ENCODE measurements at regions not wholly inside any gene's neighbourhood (a gene's known extent, or its start where the extent isn't known, plus 50 kb on each side); places are given as distances from the start of the nearest gene placed in this dataset.

DNA sequence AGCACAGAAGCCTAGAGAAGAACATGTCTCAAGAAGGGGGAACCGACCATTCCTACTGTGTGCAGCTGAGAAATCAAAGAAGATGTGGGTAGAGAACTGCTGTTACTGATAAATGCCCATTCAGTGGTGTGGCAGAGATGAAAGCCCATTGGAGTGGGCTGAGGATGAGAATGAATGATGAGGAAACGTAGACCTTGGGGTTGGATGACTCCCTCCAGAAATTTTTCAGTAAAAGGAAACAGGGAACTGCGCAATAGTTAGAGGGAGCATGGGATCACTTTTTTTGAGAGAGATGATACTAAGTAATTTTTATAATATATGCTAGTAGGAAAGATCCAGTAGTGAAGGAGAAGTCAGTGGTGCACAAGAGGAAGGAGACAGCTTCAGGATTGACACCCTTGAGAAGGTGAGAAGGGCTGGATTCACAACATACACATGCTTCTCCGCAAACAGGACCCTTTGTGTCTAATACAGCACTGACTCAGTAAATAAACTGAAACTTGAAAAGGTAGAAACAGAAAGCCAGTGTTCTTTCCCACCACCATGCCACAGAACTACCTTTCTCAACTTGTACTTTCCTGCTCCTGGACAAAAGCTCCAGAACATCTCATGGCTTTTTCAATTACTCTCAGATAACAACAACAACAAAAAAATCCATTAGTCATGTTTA, 104.7 kb upstream of the IL6 start:
- no peak for DNase-seq

DNA sequence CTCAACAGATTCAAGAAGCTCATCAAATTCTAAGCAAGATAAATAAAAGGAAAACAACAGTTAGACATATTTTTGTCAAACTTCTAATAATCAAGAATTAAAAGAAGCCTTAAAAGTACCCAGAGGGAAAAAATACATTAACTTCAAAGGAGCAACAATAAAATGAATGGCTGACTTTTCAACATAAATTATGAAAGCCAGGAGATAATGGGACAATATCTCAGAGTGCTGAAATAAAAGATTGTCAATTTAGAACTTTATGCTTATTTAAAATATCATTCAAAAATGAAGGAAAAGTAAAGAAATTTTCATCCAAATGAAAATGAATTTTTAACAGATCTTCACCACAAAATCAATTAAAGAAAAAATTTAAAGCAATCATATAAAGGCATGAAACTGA, 108.5 kb upstream of the IL6 start:
- DNase-seq: no peak

DNA sequence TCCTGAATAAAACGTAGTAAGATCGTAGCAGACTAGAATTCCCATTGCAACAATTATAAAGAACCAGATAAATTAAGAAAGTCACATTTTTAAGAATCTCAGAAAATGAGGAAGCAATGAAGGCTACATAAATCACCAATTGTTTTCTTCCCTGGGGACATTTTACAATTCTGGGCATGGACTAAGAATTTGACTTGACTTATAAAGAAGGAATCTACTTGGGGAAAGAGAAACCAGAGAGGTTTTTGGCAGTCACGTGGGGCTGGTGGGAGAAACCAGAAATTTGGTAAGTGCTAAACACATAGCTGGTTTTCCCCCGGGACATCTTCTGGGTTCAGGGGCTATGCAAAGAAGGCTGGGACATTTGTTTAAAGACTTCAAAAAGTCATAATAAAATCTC, 109.8 kb upstream of the IL6 start:
- DNase-seq: no peak

DNA sequence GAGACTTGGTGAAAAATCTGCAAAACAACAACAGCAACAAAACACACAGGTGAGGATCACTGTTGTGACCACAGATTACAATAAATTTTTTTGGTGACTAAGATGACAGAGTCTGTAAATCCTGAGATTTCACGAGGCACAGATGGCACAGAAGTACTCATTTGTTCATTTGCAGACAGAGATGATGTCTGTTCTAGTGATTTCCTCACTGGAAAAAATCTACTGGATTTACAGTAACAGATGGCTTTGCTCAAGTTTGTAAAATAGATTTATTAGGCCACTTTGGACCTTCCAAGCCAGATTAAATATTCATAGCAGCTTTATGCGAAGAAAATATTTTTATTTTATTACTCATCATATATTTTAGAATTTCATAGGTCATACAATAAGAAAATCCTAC, 113.5 kb upstream of the IL6 start:
- DNase-seq: no peak

DNA sequence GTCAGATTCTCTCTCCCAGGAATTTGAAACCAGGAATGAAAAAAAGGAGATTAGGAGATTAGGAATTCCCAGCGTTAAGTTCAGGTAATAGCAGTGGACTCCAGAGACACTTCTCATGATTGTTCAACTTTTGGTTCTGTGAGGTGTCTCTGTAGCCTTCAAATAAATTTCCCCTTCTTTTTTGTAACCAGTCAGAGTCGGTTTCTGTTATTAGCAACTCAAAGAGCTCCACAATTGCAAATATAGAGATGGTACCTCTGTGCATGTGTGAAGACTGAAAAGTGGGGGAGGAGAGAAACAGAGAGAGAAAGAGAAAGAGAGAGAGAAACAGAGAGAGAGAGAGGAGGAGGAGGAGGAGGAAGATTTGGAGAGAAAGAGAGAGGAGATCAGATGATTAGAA, 112.8 kb upstream of the STEAP1B start:
- DNase-seq: no peak

DNA sequence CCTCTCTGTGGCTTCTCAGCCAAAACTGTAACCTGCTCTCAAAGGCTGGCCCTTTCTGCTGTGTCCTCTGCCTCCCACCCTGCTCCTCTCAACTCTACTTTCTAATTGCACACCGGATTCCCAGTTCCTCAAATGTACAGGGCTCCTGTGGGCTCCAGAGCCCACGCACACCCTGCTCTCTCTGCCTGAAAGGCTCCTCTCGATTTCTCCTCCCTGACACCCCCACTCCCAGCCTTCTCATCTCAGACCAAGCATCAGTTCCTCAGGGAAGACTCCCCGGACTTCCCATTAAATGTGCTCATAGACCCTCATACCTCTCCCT, 111.7 kb upstream of the STEAP1B start:
- no peak for DNase-seq

DNA sequence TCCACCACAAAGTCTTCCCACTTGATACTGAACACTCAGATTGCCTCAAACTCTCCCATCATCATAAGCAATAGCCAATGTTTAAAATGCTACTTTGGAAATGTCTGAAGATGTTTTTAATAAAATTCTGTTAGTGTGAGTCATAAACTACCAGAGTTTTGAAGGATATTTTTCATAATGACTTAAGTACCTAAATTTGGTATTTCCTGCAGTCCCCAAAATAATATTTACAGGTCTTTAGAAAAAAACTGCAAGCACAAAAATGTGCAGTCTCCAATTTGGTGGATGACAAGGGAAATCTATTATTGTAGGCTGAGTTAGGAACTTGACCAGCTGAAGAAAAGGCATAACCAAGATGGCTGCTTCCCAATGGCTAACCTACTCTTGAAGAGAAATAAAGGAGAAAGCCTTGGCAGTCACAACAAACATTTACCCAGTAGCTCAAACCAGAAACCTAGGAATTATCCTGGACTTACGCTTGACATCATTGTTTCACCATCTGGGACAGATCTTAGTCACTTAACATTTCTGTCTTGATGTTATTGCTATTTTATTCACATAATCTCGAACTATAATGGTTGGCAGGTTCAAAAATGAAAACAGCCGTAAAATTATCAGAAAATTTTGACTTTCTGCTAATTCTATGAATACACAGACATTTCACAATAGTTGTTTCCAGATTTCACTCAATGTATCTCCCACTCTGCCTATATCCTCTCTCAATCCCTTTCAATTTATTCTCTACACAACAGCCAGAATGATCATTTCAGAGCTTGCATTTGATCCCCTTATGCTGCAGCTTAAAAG, 111.2 kb upstream of the STEAP1B start:
- no peak for DNase-seq

DNA sequence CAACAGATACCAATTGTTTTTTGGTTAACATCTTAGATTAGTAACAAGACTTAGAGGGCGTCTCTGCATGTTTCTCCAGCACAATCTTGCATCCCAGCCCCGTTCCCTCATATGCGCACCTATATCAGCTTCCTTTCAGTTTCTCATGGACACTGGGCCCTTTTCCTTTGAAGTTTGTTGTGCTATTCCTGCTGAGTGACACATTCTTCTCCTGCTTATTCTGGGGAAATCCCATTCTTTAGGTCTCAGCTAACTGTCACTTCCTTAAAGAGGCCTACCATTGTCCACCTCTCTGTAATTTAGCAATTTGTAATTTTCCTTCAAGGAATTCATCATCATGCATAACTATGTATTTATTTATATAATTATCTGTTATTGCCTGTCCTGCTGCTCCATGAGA, 110.3 kb upstream of the STEAP1B start:
- no peak for DNase-seq

DNA sequence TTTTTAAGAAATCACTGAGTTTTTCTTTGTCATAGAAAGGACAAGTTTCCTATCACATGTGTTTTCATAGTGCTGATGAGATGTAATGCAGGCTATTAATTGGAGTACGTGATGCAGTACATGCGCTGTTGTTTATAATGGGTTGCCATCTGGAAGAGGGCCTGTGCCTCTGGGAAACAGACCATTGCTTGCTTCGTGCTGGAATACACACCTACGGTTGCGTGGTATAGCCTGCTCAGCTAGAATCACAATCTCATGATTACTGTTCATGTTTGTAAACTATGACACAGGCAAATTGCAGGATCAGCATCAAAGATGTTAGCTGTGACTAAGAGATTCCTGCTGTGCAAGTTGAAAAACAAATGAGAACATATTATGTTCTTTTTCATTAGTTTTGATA, 107.2 kb upstream of the STEAP1B start:
- DNase-seq: no peak

DNA sequence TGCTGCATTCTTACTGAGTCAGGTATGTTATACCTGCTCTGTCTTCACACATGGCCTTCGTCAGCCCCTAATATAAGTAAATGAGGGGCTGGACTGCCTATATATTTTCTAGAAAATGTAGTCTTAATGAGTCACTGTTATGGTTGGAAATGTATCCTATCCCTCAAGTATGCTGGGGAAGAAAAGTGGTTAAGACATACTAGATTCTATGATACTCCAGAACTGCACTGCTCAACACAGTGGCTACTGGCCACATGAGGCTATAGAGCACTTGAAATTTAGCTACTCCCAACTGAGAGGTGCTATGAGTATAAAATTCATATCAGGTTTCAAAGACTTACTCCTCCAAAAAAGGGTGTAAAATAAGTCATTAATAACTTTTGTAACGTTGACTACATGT, 104.3 kb upstream of the STEAP1B start:
- no peak for DNase-seq

DNA sequence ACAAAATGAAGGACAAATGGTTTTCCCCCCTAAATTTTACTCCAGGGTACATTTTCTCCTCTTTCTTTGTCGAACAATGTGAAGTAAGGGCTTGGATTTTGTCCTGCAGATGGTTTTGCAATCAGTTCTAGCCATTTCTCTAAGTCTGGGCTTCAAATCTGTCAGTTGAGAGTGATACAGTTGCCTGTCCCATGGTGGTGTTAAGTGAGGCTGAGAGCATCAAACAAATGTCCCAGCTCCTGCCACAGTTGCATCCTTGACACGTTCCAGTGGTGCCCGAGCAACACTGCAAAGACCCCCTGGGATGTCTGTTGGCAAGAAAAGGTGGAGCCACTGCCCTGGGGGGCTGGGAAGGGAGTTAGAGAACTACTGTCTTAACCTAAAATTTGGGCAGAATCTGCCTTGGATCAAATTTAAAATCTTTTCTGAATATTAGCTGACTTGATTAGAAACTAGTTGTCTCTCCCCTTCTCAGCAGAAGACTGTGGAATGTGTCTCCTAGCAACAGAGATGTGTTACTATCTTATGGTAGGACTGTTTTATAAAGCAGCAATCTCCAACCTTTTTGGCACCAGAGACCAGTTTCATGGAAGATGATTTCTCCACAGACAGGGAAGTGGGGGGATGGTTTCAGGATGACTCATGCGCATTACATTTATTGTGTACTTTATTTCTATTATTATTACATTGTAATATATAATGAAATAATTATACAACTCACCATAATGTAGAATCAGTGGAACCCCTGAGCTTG, 102.0 kb upstream of the STEAP1B start:
- DNase-seq: no peak

DNA sequence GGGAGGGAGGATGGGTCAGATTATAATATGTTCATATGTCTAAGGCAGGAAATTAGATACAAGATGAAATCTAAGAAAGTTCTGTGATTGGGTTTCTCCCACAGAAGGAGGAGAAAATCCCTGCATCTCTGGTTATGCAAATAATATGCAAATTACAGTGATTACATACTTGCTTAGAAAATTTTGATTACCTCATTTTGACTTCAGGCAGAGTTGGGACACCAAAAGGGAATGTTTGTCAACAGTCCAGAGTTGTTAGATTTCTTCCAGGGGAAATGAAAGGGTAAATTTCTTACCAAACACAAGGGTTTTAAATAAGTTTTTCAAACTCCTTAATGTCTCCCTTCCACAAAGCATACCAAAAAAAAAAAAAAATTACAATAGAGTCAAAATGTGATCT, 101.4 kb upstream of the STEAP1B start:
- DNase-seq: no peak

DNA sequence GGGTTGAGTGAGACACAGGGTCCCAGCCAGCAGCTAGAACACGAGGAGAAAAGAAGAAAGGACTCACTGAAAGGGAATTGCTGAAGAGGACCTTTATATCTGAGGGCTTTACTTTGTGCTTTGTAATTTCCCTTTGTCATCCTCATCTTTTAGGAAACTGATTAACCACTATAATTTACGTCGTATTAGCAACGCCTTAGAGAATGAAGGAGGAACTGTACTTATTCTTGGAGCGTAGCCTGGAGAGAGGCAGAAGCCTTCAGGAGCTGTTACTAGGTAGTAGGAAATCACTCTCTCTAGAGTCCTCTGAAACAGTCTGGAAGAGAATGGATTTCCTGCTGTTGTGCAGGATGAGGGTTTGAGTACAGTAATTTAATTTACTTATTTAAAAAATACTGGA, 101.0 kb upstream of the STEAP1B start:
- no peak for DNase-seq

DNA sequence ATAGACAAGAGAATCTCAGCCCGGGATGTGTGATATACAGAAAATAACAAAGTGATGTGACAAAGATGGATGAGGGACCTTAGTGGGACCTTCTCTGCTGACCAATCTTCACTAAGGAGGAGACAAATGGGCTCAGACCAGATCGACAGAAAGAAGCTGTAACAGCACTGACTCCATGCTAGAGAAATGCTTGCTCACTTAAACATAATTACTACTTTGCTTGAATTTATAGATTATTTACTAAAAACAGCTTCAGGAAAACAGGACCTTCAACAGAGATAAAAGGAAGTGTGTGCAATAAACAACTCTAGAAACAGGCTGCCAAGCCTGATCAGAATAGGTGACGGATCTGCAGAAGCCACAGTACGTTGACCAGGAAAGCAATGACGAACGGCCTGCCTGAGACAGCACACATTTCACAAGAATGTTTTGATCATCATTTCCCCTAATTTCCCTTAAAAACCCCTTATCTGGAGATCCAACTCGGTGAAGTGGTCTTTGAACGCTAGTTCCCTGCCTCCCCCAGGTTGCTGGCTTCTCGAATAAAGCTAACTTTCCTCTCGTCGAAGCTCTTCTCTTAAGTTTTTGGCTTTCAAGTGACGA, 98.4 kb upstream of the STEAP1B start:
- DNase-seq: no peak

DNA sequence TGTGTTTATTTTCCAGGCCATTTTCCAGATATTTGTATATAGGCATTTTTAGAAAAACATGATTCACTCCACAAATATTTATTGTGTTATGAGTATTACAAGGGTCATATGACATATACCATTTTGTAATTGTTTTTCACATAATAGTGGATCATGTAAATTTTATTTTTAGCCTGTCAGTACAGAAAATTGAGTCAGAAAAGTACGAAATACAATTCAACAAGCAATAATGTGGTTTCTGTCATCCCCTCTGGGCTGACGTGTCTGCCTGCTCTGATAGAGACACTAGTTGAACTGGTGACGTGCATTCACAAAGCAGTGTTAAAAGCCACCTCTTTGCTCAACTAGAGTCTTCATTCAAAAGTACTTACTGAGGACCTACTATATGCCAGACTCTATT, 97.9 kb upstream of the STEAP1B start:
- DNase-seq: no peak

DNA sequence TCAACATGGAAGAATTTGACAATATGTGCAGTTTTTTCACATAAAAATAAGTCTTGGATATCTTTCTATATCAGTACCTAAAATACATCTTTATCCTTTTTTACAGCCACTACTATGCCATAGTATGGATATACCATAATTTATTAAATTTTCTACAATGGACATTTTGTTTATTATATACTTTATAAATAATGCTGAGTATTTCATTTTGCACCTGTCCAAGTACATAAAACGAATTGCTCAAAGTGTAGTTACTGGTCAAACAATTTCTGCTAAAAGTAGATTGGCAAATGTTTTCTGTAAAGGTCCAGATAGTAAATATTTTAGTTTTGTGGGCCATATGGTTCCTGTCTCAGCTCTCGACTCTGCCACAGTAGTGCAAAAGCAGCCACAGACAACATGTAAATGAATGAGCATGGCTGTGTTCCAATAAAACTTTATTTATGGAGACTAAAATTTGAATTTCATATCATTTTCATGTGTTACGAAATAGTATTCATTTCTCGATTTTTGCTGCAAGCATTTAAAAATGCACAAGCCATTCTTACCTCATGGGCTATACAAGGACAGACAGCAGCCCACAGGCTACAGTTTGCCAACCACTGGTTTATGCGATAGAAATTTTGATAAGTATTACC, 96.9 kb upstream of the STEAP1B start:
- DNase-seq: no peak

DNA sequence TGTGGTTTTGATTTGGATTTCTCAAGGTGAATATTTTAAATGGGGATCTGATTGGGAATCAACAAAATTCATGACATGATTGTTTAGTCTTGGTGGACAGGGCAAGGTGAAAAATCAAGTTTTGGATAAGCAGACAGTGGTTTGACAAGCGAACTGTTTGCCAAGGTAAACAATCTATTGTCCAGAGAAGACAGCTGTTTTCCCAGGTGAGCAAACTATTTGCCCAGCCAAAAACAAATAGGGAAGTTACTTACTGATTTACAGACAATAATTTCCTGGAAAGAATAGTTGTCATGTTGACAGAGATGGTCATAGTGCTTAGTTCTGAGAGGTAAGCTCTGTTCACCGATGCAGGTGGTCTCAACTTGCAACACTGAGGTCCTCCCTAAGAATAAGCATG, 94.0 kb upstream of the STEAP1B start:
- no peak for DNase-seq

DNA sequence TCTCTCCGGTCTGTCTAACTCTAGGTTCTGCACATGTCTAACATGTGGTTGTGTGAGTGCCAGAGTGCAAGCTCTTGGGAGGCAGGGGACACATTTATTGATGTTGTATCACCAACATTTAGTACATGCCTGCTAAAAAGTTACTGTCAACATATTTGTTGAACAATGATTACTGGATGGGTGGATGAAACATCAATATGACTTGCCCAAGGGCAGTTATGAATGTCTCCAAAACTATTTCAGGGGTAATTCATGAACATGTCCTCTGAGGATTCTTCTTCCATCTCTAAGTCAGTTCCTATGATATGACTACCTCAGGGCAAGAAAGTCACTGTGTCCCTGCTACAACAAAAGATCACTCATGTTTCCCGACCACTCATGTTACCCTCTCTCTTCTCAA, 91.3 kb upstream of the STEAP1B start:
- no peak for DNase-seq

DNA sequence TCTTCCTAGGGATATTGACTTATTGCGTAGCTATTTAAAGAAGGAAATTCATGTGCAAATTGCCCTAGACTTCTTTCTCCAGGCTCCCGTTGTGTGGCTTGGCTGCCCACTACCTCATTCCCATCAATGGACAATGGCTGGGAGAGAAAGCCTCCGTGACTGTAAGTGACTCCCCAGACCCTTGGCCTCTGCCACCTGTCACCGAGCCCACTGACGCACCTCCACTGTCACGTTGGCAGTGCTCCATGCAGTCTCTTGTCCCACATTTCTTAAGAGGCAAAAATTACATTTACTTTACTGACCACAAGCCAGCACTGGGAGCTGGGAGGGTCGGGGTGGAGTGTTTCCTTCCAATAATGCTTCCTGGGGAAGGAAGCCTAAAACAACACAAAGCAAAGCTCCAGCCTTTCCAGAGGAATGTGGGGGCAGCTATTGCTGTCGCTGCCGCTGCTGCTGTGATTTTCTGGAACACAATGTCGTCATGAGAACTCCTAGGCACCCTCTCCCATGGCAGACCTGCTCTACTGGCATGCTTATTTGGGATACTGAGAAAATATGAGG, 89.7 kb upstream of the STEAP1B start:
- DNase-seq: no peak

DNA sequence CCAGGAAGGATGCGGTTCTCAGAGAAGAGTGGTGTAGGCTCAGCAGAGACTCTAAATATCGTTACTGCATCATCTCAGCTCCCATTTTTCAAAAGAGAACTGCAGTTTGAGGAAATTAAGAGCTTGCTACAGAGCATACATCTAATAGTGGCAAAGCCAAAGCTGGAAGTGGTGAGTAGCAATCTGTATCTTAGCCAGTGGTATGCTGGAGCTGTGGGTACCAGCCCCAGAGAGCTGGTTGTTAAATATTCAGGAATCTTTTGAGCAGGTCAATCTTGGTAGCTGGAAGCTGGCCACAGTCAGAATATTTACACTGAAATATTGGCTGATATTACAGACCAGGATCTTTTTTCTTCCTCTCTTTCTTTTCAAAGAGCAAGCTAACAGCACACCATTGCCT, 88.4 kb upstream of the STEAP1B start:
- DNase-seq: no peak

DNA sequence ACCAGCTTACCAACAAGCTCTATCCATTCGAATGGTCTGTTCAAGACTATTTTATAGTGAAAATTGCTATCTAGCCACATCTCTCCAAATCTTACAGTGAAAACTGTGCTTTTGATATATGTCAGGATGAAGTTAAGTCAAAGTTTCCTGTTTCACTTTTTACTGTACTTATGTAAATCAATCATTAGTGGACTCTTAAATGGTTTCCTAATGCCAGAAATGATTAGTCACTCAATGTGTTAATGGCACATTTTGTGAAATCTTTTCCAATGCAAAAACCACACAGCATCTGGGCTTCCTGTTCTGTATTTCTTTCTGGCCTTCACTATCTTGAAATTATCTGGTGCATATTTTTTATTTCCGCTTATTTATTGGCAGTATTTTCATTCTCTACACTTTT, 87.3 kb upstream of the STEAP1B start:
- no peak for DNase-seq

DNA sequence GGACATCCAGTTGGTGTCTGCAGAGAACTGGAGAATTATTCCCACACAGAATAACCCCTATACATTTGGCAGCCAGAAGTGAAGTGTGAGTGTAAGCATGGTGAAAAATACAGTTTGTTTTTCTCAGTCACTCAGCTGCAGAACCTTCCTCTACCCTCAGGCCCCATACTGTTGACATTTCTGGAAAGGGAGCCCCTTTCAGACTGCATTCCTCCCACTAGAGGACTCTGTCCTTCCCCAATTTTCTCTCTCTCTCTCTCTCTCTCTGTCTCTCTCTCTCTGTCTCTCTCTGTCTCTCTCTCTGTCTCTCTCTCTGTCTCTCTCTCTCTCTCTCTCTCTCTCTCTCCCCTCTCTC, 86.8 kb upstream of the STEAP1B start:
- DNase-seq: no peak
